ENCODE measurements at regions not wholly inside any gene's neighbourhood (a gene's known extent, or its start where the extent isn't known, plus 50 kb on each side); places are given as distances from the start of the nearest gene placed in this dataset.

DNA sequence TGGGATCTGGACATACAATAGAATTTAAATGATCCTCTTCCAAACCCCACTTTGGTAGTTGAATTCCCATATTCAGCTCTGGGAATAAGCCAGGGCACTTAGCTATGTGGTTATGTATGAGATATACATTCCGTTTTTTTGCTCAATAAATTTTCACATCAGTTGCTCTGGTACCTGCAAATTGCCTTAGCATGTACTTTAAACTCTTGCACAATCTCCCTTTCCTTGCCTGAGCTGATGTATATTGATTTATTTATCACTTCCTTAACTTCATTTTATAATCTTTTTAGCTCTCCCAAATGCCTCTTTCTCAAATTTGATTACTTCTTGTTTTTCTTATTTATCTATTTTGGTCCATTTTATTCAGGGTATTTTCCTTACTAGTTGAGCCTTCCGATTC is 90.1 kb upstream of the AGA start:
- TF ChIP-seq, protein P1, sequence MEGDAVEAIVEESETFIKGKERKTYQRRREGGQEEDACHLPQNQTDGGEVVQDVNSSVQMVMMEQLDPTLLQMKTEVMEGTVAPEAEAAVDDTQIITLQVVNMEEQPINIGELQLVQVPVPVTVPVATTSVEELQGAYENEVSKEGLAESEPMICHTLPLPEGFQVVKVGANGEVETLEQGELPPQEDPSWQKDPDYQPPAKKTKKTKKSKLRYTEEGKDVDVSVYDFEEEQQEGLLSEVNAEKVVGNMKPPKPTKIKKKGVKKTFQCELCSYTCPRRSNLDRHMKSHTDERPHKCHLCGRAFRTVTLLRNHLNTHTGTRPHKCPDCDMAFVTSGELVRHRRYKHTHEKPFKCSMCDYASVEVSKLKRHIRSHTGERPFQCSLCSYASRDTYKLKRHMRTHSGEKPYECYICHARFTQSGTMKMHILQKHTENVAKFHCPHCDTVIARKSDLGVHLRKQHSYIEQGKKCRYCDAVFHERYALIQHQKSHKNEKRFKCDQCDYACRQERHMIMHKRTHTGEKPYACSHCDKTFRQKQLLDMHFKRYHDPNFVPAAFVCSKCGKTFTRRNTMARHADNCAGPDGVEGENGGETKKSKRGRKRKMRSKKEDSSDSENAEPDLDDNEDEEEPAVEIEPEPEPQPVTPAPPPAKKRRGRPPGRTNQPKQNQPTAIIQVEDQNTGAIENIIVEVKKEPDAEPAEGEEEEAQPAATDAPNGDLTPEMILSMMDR (IDR thresholded peaks at IDR 0.05): no peak
- TF ChIP-seq POLR2A (IDR thresholded peaks at IDR 0.05): no peak

Data from heart left ventricle (tissue), 13 donors.